ENCODE measurements at regions not wholly inside any gene's neighbourhood (a gene's known extent, or its start where the extent isn't known, plus 50 kb on each side); places are given as distances from the start of the nearest gene placed in this dataset.

DNA sequence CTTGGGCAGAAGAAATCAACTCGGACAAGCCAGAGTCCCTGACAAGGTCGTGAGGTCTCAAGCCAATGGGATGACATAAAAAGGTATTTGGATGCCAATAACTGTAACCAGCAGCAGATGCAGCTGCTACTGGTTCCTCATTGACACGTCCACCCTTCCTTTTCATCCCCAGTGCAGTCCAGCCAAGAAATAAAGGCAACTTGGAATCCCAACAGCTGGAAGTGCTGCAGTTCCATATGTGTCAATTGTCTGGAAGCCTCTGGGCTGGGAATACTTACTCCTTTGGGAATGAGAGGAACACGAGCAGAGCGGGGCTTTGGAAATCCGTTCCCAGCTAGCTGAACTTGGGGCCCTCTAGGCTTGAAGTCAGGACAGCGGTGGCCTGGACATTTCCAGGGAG, 360.4 kb upstream of the ZFHX3 start:
- TF ChIP-seq, protein P1, sequence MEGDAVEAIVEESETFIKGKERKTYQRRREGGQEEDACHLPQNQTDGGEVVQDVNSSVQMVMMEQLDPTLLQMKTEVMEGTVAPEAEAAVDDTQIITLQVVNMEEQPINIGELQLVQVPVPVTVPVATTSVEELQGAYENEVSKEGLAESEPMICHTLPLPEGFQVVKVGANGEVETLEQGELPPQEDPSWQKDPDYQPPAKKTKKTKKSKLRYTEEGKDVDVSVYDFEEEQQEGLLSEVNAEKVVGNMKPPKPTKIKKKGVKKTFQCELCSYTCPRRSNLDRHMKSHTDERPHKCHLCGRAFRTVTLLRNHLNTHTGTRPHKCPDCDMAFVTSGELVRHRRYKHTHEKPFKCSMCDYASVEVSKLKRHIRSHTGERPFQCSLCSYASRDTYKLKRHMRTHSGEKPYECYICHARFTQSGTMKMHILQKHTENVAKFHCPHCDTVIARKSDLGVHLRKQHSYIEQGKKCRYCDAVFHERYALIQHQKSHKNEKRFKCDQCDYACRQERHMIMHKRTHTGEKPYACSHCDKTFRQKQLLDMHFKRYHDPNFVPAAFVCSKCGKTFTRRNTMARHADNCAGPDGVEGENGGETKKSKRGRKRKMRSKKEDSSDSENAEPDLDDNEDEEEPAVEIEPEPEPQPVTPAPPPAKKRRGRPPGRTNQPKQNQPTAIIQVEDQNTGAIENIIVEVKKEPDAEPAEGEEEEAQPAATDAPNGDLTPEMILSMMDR (conservative IDR thresholded peaks at IDR 0.05) = no peak
- no peak overlapping the region for H3K4me3 Mint-ChIP-seq
- no peak for DNase-seq
- Histone ChIP-seq H3K27me3 (ENCODE audit: control insufficient read depth, insufficient read depth, low read length, poor library complexity, severe bottlenecking) (no peaks in the 10 kb centered on the region), H3K9ac (ENCODE audit: extremely low read depth, low read length, poor library complexity, severe bottlenecking) (no peak overlapping the region), H3K27ac (ENCODE audit: low read depth, low read length) (no peak overlapping the region), H3K4me3 (ENCODE audit: low read length) (no peak overlapping the region), H3K36me3 (ENCODE audit: control insufficient read depth, insufficient read depth, low read length) (no peaks in the 10 kb centered on the region), H3K9me3 (ENCODE audit: control insufficient read depth, low read length) (no peaks in the 10 kb centered on the region), H3K4me1 (ENCODE audit: control insufficient read depth, insufficient read depth, low read length) (no peaks in the 10 kb centered on the region)
- WGBS, 2 experiments (ENCODE audit: insufficient coverage in 1 of 2, insufficient read length in 1 of 2) = 94% methylated on average over 4 to 7 of the region's 7 CpGs
- no peaks in the 10 kb centered on the region for H3K36me3 Mint-ChIP-seq (ENCODE audit: low read depth)
- H3K9me3 Mint-ChIP-seq = no peaks in the 10 kb centered on the region
- no peak overlapping the region for H3K27ac Mint-ChIP-seq
- peaks cover 12% of the 10 kb centered on the region for H3K27me3 Mint-ChIP-seq (ENCODE audit: insufficient read depth)
- H3K4me1 Mint-ChIP-seq = peaks cover 26% of the 10 kb centered on the region

DNA sequence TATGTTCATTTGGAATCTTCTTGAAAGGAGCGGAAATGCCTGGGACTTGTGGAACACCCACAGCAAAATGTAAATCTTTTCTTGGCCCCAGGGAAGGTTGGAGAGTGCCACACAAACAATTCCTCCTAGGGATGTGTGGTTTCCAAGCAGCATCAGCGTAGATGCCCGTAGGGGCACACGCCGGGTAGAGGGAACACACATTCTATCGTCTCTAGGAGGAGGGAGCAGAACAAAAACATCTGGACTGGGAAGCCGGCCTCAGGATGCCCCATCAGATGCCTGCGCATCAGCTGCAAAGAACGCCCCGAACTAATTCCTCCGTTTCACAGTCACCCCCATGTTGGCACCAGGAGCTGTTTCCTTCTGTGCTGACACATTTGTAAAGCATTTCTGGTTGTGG, 357.9 kb upstream of the ZFHX3 start:
- H3K27me3 Mint-ChIP-seq (ENCODE audit: insufficient read depth) = peaks cover 14% of the 10 kb centered on the region
- Histone ChIP-seq H3K27me3 (ENCODE audit: control insufficient read depth, insufficient read depth, low read length, poor library complexity, severe bottlenecking) (no peaks in the 10 kb centered on the region), H3K9me3 (ENCODE audit: control insufficient read depth, low read length) (no peaks in the 10 kb centered on the region), H3K4me3 (ENCODE audit: low read length) (no peak overlapping the region), H3K9ac (ENCODE audit: extremely low read depth, low read length, poor library complexity, severe bottlenecking) (no peak overlapping the region), H3K36me3 (ENCODE audit: control insufficient read depth, insufficient read depth, low read length) (no peaks in the 10 kb centered on the region), H3K4me1 (ENCODE audit: control insufficient read depth, insufficient read depth, low read length) (no peaks in the 10 kb centered on the region), H3K27ac (ENCODE audit: low read depth, low read length) (no peak overlapping the region)
- H3K27ac Mint-ChIP-seq = no peak overlapping the region
- 93 to 100% methylated on average over 10 to 11 of the region's 11 CpGs for WGBS, 2 experiments (ENCODE audit: insufficient coverage in 1 of 2, insufficient read length in 1 of 2)
- DNase-seq = no peak
- TF ChIP-seq, protein P1 (conservative IDR thresholded peaks at IDR 0.05) = no peak
- no peak overlapping the region for H3K4me3 Mint-ChIP-seq
- peaks cover 40% of the 10 kb centered on the region for H3K4me1 Mint-ChIP-seq
- H3K36me3 Mint-ChIP-seq (ENCODE audit: low read depth) = no peaks in the 10 kb centered on the region
- no peaks in the 10 kb centered on the region for H3K9me3 Mint-ChIP-seq

DNA sequence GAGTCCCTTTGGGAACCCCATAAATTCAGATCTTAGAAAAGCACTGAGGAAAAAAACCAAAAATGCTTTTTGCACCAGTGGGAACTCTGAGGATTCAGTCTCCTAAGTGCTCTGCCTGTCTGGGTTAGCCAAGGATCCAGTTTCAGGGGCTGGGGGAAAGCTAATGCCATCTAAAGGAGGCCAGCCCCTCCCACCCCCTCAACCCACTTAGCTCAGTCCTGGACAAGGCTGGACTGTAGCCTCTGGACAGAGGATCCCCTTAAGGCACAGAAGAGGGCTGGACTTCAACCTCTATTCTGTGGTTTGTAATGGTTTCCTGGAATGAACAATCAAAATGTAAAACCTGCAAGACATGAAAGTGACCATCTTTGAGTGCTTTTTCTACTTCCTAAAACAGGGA, 356.1 kb upstream of the ZFHX3 start:
- H3K27ac Mint-ChIP-seq = no peak overlapping the region
- H3K4me3 Mint-ChIP-seq = no peak overlapping the region
- TF ChIP-seq, protein P1 (conservative IDR thresholded peaks at IDR 0.05) = no peak
- H3K27me3 Mint-ChIP-seq (ENCODE audit: insufficient read depth) = peaks cover 14% of the 10 kb centered on the region
- no peak overlapping the region for H3K4me3 ChIP-seq (ENCODE audit: low read length)
- no peak for DNase-seq
- no peaks in the 10 kb centered on the region for H3K36me3 ChIP-seq (ENCODE audit: control insufficient read depth, insufficient read depth, low read length)
- no peaks in the 10 kb centered on the region for H3K27me3 ChIP-seq (ENCODE audit: control insufficient read depth, insufficient read depth, low read length, poor library complexity, severe bottlenecking)
- peaks cover 3% of the 10 kb centered on the region for H3K4me1 ChIP-seq (ENCODE audit: control insufficient read depth, insufficient read depth, low read length)
- no peaks in the 10 kb centered on the region for H3K36me3 Mint-ChIP-seq (ENCODE audit: low read depth)
- no peaks in the 10 kb centered on the region for H3K9me3 ChIP-seq (ENCODE audit: control insufficient read depth, low read length)
- H3K9ac ChIP-seq (ENCODE audit: extremely low read depth, low read length, poor library complexity, severe bottlenecking) = no peak overlapping the region
- H3K27ac ChIP-seq (ENCODE audit: low read depth, low read length) = no peak overlapping the region
- H3K9me3 Mint-ChIP-seq = peaks cover 6% of the 10 kb centered on the region
- peaks cover 50% of the 10 kb centered on the region for H3K4me1 Mint-ChIP-seq

All from endodermal cell (in vitro differentiated cells).